HG02571 (cell line): ENCODE measurements at regions not wholly inside any gene's neighbourhood (a gene's known extent, or its start where the extent isn't known, plus 50 kb on each side); places are given as distances from the start of the nearest gene placed in this dataset.

Experiments
- ATAC-seq: cut with Tn5 transposase; IDR thresholded peaks from one replicate; pipeline ENCODE4 v1.9.1; 2021; ENCODE audit warnings: mild to moderate bottlenecking, moderate library complexity; ENCODE audit not compliant: unreplicated experiment

- ATAC-seq, result no peak
These were observed 368.2 kb upstream of the SMIM30 start for GRCh38 chr7:113486548-113486947.

GRCh38 chr7:113483657-113484056, 365.3 kb upstream of the SMIM30 start:
- ATAC-seq, result no peak

- ATAC-seq, result no peak
These were observed 362.2 kb upstream of the SMIM30 start for GRCh38 chr7:113480537-113480936.

GRCh38 chr7:113464096-113464855, 345.9 kb upstream of the SMIM30 start:
- no peak for ATAC-seq

- no peak for ATAC-seq
These were observed 341.7 kb upstream of the SMIM30 start for GRCh38 chr7:113460067-113460466.

GRCh38 chr7:113456533-113456932, 338.2 kb upstream of the SMIM30 start:
- ATAC-seq, result no peak

- ATAC-seq, result no peak
These were observed 336.3 kb upstream of the SMIM30 start for GRCh38 chr7:113454597-113455169.

- ATAC-seq, result no peak
These were observed 333.9 kb upstream of the SMIM30 start for GRCh38 chr7:113452245-113452644.

- no peak for ATAC-seq
These were observed 328.4 kb upstream of the SMIM30 start for GRCh38 chr7:113446791-113447190.

- ATAC-seq, result no peak
These were observed 328.0 kb upstream of the SMIM30 start for GRCh38 chr7:113446391-113446790.

GRCh38 chr7:113444261-113444660, 325.9 kb upstream of the SMIM30 start:
- no peak for ATAC-seq

GRCh38 chr7:113440173-113440572, 321.8 kb upstream of the SMIM30 start:
- no peak for ATAC-seq

- ATAC-seq, result no peak
These were observed 313.1 kb upstream of the SMIM30 start for GRCh38 chr7:113431406-113431805.

GRCh38 chr7:113424185-113424817, 305.9 kb upstream of the SMIM30 start:
- ATAC-seq, result no peak

GRCh38 chr7:113421696-113422330, 303.5 kb upstream of the SMIM30 start:
- peak; percentile 99 for ATAC-seq

- ATAC-seq, result no peak
These were observed 296.2 kb upstream of the SMIM30 start for GRCh38 chr7:113414401-113415035.

- ATAC-seq, result no peak
These were observed 294.1 kb upstream of the SMIM30 start for GRCh38 chr7:113412410-113412809.

- ATAC-seq, result no peak
These were observed 292.4 kb upstream of the SMIM30 start for GRCh38 chr7:113410796-113411195.

GRCh38 chr7:113408999-113409398, 290.6 kb upstream of the SMIM30 start:
- no peak for ATAC-seq

- no peak for ATAC-seq
These were observed 287.1 kb upstream of the SMIM30 start for GRCh38 chr7:113405296-113406056.

- no peak for ATAC-seq
These were observed 285.9 kb upstream of the SMIM30 start for GRCh38 chr7:113404245-113404644.
